K562 (cell line): ENCODE measurements at regions not wholly inside any gene's neighbourhood (a gene's known extent, or its start where the extent isn't known, plus 50 kb on each side); places are given as distances from the start of the nearest gene placed in this dataset.

Source experiments
- ATAC-seq: fragments of 200-7000 bp; cut with Tn5 transposase; 3 replicates; pipeline ENCODE4 v1.9.1; 2020; ENCODE audit warnings: moderate library complexity
- BruUV-seq: library from RNA; stranded (reverse); fragments of 400-500 nt; replicated peaks from 2 replicates; lab custom pipeline; 2021; lab: Mats Ljungman, UMichigan
- CTCF ChIA-PET: fragments of 300-600 bp; formaldehyde crosslinking; extraction: SDS; loops from one replicate; lab custom pipeline; 2021; ENCODE audit warnings: low intra/inter-chr PET ratio; lab: Yijun Ruan, JAX
- POLR2A ChIA-PET: fragments of 300-600, 350-650 bp; sonication (Branson Sonifier 250); formaldehyde crosslinking; extraction: SDS; loops from one replicate; lab custom pipeline; 2021; ENCODE audit warnings: antibody characterized with exemption, inconsistent platforms; lab: Yijun Ruan, JAX
- DNase-seq, 4 experiments: peaks; one replicate each; pipeline versions ENCODE4 v3.0.0 to v3.0.0-alpha.2; 2011 to 2018; ENCODE audit warnings: low spot score in 3 of 4, mixed read lengths in 3 of 4; ENCODE audit errors: extremely low read depth in 1 of 4
- FAIRE-seq: peaks from 2 replicates; lab custom pipeline; 2011; peaks lifted over from hg19 to GRCh38; lab: Jason Lieb, UNC
- H2AFZ ChIP-seq: 2 replicates; pipeline ENCODE4 v1.6.0; 2011; ENCODE audit warnings: low read depth, low read length, control low read depth, inconsistent platforms
- H3K27ac ChIP-seq: fragments of 200-600 bp; 3 replicates; pipeline ENCODE4 v1.8.0; 2011; ENCODE audit warnings: low read depth, mild to moderate bottlenecking, control low read depth, inconsistent platforms, low read length, moderate library complexity, mixed read lengths; ENCODE audit errors: extremely low read depth
- H3K27me3 ChIP-seq, 2 experiments: fragments of 300-600 bp in 1 of 2; 2 replicates in 1 of 2; 3 replicates in 1 of 2; pipeline versions ENCODE4 v1.6.0 to v1.8.0; 2011; ENCODE audit warnings: inconsistent platforms in 2 of 2, low read length in 2 of 2, mild to moderate bottlenecking in 1 of 2, mixed read lengths in 1 of 2, moderate library complexity in 1 of 2; ENCODE audit not compliant: control insufficient read depth in 2 of 2, insufficient read depth in 2 of 2
- H3K36me3 ChIP-seq: fragments of 300-600 bp; 3 replicates; pipeline ENCODE4 v1.8.0; 2011; ENCODE audit warnings: mild to moderate bottlenecking, low read length, inconsistent platforms; ENCODE audit not compliant: control insufficient read depth, insufficient read depth
- H3K4me1 ChIP-seq, 2 experiments: fragments of 200-600 bp in 1 of 2; replicated peaks in 1 of 2; 2 replicates in 1 of 2; 3 replicates in 1 of 2; pipeline versions ENCODE4 v1.5.1 to v1.8.0; 2011; ENCODE audit warnings: inconsistent platforms in 2 of 2, low read length in 2 of 2, mild to moderate bottlenecking in 1 of 2, mixed read lengths in 1 of 2, moderate library complexity in 1 of 2; ENCODE audit not compliant: control insufficient read depth in 2 of 2, insufficient read depth in 2 of 2
- H3K4me2 ChIP-seq: 2 replicates; pipeline ENCODE4 v1.6.1; 2011; ENCODE audit warnings: low read length, control low read depth, inconsistent platforms, mixed read lengths; ENCODE audit not compliant: insufficient read depth
- H3K4me3 ChIP-seq: fragments of 200-600 bp; sonication (generic), shearing (Covaris generic); 2 replicates; pipeline ENCODE4 v1.5.1; 2016; ENCODE audit warnings: control low read depth, inconsistent platforms
- H3K79me2 ChIP-seq: fragments of 200-600 bp; 3 replicates; pipeline ENCODE4 v1.8.0; 2011; ENCODE audit warnings: low read length, inconsistent platforms; ENCODE audit not compliant: control insufficient read depth, insufficient read depth
- H3K9ac ChIP-seq, 2 experiments: 2 replicates each; pipeline versions ENCODE4 v1.6.0 to v1.6.1; 2011; ENCODE audit warnings: low read depth in 2 of 2, low read length in 2 of 2, control low read depth in 1 of 2, inconsistent platforms in 1 of 2, mild to moderate bottlenecking in 1 of 2, mixed read lengths in 1 of 2; ENCODE audit not compliant: insufficient read depth in 1 of 2
- H3K9me1 ChIP-seq: one replicate; pipeline ENCODE4 v1.6.0; 2011; ENCODE audit warnings: inconsistent platforms, mild to moderate bottlenecking, low read length, moderate library complexity; ENCODE audit not compliant: control insufficient read depth, insufficient read depth
- H3K9me3 ChIP-seq: replicated peaks from 2 replicates; pipeline ENCODE4 v1.5.1; 2011; ENCODE audit warnings: low read depth, low read length, inconsistent platforms; ENCODE audit not compliant: control insufficient read depth, insufficient read depth
- H4K20me1 ChIP-seq: replicated peaks from 2 replicates; pipeline ENCODE4 v1.6.1; 2011; ENCODE audit warnings: low read length, inconsistent platforms, mixed read lengths; ENCODE audit not compliant: control insufficient read depth, insufficient read depth
- FUS ChIP-seq: fragments of 200-400 bp; formaldehyde crosslinking; optimal IDR thresholded peaks from 2 replicates; pipeline ENCODE3; 2017; ENCODE audit warnings: low read depth, low read length
- HNRNPK ChIP-seq: fragments of 200-400 bp; formaldehyde crosslinking; IDR thresholded peaks from one replicate; pipeline ENCODE4 v1.6.1; 2018; ENCODE audit warnings: mild to moderate bottlenecking, low read depth, low read length; ENCODE audit not compliant: poor library complexity, severe bottlenecking
- MTA3 ChIP-seq: fragments of 450-650 bp; formaldehyde crosslinking; IDR thresholded peaks from 2 replicates; pipeline ENCODE4 v1.6.1; 2017; ENCODE audit warnings: mild to moderate bottlenecking, borderline replicate concordance
- RBBP5 ChIP-seq: fragments of 200-600 bp; sonication (generic); IDR thresholded peaks from 2 replicates; pipeline ENCODE4 v1.6.1; 2012; ENCODE audit warnings: borderline replicate concordance, mild to moderate bottlenecking, low read length, control low read depth, inconsistent platforms; ENCODE audit not compliant: insufficient read depth, poor library complexity, severe bottlenecking
- TCF3 ChIP-seq: sonication (generic); formaldehyde crosslinking; IDR thresholded peaks from 2 replicates; pipeline ENCODE4 v1.4.0; 2020; ENCODE audit warnings: mild to moderate bottlenecking, missing genetic modification reagents
- WGBS: fragments of 100-300 bp; shearing (Covaris generic); methylation state at CpG from one replicate; pipeline ENCODE4 v1.1.6; 2016; ENCODE audit warnings: low coverage, mixed read lengths; ENCODE audit not compliant: insufficient coverage; ENCODE audit errors: missing lambda C conversion rate; 5-methylcytosine and 5-hydroxymethylcytosine counted together
- in situ Hi-C: fragments of 300-500 bp; cut with MboI; formaldehyde crosslinking; loops from 4 replicates; pipeline ENCODE4 v1.15.0; 2018; ENCODE audit warnings: inconsistent platforms, mixed read lengths
- intact Hi-C: fragments of 100-400 bp; cut with micrococcal nuclease; formaldehyde crosslinking; loops from 2 replicates; pipeline ENCODE4 v1.14.2; 2022
- TF ChIP-seq, protein P1 (sequence below): fragments of 450-650 bp; IDR thresholded peaks from 2 replicates; pipeline ENCODE4 v1.6.1; 2016; ENCODE audit warnings: mild to moderate bottlenecking
- TF ChIP-seq, protein P2 (sequence below): fragments of 250-450 bp; sonication (Bioruptor Pico); IDR thresholded peaks from 2 replicates; pipeline ENCODE4 v1.8.0; 2021; ENCODE audit warnings: moderate library complexity, mild to moderate bottlenecking, inconsistent platforms
- TF ChIP-seq, protein P3 (sequence below), 2 experiments: fragments of 450-650 bp; IDR thresholded peaks; 2 replicates each; pipeline ENCODE4 v1.6.1; 2018; ENCODE audit warnings: mild to moderate bottlenecking in 2 of 2, low read depth in 1 of 2; ENCODE audit not compliant: partially characterized antibody in 2 of 2
- TF ChIP-seq, protein P4 (sequence below): fragments of 250-450 bp; sonication (Bioruptor Pico); IDR thresholded peaks from 2 replicates; pipeline ENCODE4 v1.9.0; 2021; ENCODE audit warnings: mild to moderate bottlenecking

DNA sequence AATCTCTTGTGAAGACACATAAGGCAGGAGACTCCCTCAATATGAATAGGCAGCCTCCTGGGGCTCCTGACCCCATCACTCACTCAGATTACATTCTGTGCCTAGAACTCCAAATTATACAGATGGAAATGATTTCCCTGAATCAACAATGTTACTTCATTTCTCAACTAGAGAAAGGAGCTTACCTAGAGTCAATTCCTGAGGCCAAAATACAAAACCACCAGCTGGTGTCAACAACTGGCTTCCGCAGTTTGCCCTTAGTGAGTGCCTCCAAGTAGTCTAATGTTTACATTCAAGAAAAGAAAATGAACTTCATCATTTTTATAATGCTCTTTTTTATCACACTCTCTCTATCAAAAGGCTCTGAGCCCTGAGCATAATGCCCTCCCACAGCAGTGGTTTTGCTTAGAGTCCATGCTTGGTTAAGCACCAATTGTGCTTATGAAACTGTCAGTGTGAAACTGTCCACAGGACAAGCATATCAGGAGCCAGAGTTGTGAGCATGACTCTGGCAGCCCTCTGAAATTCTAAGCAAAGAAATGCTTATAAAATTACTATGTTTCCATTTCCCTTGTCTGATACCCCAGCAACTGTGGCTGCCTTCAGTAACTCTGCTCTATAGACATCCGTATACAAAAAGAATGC lies 305.7 kb upstream of the PKDCC start (continued):
- no peak for TF ChIP-seq MTA3

DNA sequence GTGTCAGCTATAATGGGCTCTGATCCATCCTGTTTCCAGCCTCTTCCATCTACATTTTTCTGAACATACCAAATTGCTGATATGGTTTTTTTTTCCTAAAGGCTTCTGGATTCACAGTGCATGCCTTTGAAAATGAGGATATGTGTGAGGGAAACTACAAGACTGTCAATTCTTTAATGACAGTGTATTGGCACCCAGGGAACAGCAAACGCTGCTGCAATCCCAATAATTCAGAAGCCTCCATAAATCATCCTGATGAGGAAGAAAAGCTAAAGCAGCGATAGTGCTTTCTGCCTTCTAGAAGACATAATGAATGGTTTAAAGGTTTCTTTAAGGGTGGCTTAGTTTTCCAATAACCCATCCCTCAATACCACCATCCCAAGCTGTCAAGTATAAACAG lies 304.5 kb upstream of the PKDCC start:
- Histone ChIP-seq H3K79me2 (no peaks in the 10 kb centered on the region), H4K20me1 (no peaks in the 10 kb centered on the region), H3K9me3 (no peaks in the 10 kb centered on the region), H3K27ac (no peak overlapping the region), H3K27me3 (no peaks in the 10 kb centered on the region), H3K4me3 (no peak overlapping the region), H2AFZ (no peak overlapping the region), H3K4me1 (no peaks in the 10 kb centered on the region), H3K36me3 (no peaks in the 10 kb centered on the region), H3K9ac (no peak overlapping the region), H3K9me1 (no peaks in the 10 kb centered on the region)
- in situ Hi-C loops: no loop called here
- ATAC-seq: no peak
- BruUV-seq: no TSS peak
- POLR2A ChIA-PET: no interaction called here
- FAIRE-seq: no peak
- intact Hi-C loops: no loop called here
- TF ChIP-seq, protein P1, sequence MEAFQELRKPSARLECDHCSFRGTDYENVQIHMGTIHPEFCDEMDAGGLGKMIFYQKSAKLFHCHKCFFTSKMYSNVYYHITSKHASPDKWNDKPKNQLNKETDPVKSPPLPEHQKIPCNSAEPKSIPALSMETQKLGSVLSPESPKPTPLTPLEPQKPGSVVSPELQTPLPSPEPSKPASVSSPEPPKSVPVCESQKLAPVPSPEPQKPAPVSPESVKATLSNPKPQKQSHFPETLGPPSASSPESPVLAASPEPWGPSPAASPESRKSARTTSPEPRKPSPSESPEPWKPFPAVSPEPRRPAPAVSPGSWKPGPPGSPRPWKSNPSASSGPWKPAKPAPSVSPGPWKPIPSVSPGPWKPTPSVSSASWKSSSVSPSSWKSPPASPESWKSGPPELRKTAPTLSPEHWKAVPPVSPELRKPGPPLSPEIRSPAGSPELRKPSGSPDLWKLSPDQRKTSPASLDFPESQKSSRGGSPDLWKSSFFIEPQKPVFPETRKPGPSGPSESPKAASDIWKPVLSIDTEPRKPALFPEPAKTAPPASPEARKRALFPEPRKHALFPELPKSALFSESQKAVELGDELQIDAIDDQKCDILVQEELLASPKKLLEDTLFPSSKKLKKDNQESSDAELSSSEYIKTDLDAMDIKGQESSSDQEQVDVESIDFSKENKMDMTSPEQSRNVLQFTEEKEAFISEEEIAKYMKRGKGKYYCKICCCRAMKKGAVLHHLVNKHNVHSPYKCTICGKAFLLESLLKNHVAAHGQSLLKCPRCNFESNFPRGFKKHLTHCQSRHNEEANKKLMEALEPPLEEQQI: no peak
- TF ChIP-seq, protein P2, sequence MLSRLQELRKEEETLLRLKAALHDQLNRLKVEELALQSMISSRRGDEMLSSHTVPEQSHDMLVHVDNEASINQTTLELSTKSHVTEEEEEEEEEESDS (CRISPR knock-in tag): no peak
- TF ChIP-seq RBBP5 (no peak), HNRNPK (no peak), FUS (no peak), TCF3 (CRISPR knock-in tag) (no peak)
- TF ChIP-seq, protein P3, sequence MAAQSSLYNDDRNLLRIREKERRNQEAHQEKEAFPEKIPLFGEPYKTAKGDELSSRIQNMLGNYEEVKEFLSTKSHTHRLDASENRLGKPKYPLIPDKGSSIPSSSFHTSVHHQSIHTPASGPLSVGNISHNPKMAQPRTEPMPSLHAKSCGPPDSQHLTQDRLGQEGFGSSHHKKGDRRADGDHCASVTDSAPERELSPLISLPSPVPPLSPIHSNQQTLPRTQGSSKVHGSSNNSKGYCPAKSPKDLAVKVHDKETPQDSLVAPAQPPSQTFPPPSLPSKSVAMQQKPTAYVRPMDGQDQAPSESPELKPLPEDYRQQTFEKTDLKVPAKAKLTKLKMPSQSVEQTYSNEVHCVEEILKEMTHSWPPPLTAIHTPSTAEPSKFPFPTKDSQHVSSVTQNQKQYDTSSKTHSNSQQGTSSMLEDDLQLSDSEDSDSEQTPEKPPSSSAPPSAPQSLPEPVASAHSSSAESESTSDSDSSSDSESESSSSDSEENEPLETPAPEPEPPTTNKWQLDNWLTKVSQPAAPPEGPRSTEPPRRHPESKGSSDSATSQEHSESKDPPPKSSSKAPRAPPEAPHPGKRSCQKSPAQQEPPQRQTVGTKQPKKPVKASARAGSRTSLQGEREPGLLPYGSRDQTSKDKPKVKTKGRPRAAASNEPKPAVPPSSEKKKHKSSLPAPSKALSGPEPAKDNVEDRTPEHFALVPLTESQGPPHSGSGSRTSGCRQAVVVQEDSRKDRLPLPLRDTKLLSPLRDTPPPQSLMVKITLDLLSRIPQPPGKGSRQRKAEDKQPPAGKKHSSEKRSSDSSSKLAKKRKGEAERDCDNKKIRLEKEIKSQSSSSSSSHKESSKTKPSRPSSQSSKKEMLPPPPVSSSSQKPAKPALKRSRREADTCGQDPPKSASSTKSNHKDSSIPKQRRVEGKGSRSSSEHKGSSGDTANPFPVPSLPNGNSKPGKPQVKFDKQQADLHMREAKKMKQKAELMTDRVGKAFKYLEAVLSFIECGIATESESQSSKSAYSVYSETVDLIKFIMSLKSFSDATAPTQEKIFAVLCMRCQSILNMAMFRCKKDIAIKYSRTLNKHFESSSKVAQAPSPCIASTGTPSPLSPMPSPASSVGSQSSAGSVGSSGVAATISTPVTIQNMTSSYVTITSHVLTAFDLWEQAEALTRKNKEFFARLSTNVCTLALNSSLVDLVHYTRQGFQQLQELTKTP (IDR thresholded peaks at IDR 0.05; ENCODE audit: low read depth in 1 of 2, partially characterized antibody in 2 of 2): no peak
- TF ChIP-seq, protein P4, sequence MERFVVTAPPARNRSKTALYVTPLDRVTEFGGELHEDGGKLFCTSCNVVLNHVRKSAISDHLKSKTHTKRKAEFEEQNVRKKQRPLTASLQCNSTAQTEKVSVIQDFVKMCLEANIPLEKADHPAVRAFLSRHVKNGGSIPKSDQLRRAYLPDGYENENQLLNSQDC (CRISPR knock-in tag): no peak
- TF ChIP-seq, all 486 proteins: peak for 0
- CTCF ChIA-PET: no interaction called here
- WGBS: 0% methylated on average over 2 of the region's 2 CpGs
- no peak overlapping the region for H3K4me2 ChIP-seq
- no peak for DNase-seq
